Astrocyte (in vitro differentiated cells and primary cell): ENCODE measurements at regions not wholly inside any gene's neighbourhood (a gene's known extent, or its start where the extent isn't known, plus 50 kb on each side); places are given as distances from the start of the nearest gene placed in this dataset.

ENCODE experiments used
- EZH2 ChIP-seq: IDR thresholded peaks from 2 replicates; pipeline ENCODE4 v1.6.1; 2012; ENCODE audit warnings: mild to moderate bottlenecking, low read length, inconsistent platforms; ENCODE audit not compliant: insufficient read depth
- TF ChIP-seq, protein P1 (sequence below): IDR thresholded peaks from 2 replicates; pipeline ENCODE4 v1.5.1; 2011; ENCODE audit warnings: low read depth, mild to moderate bottlenecking, inconsistent platforms, low read length, moderate library complexity; ENCODE audit not compliant: insufficient read depth

GRCh38 chr1:193771596-193771995 lies 585.2 kb upstream of the B3GALT2 start:
- TF ChIP-seq EZH2: no peak
- TF ChIP-seq, protein P1, sequence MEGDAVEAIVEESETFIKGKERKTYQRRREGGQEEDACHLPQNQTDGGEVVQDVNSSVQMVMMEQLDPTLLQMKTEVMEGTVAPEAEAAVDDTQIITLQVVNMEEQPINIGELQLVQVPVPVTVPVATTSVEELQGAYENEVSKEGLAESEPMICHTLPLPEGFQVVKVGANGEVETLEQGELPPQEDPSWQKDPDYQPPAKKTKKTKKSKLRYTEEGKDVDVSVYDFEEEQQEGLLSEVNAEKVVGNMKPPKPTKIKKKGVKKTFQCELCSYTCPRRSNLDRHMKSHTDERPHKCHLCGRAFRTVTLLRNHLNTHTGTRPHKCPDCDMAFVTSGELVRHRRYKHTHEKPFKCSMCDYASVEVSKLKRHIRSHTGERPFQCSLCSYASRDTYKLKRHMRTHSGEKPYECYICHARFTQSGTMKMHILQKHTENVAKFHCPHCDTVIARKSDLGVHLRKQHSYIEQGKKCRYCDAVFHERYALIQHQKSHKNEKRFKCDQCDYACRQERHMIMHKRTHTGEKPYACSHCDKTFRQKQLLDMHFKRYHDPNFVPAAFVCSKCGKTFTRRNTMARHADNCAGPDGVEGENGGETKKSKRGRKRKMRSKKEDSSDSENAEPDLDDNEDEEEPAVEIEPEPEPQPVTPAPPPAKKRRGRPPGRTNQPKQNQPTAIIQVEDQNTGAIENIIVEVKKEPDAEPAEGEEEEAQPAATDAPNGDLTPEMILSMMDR: no peak
